ENCODE measurements at regions not wholly inside any gene's neighbourhood (a gene's known extent, or its start where the extent isn't known, plus 50 kb on each side); places are given as distances from the start of the nearest gene placed in this dataset.
"Not testable (repeated sequence)": the region's sequence is repeated elsewhere in the genome, so short reads cannot be mapped to it uniquely, and the experiment has no call there.

DNA sequence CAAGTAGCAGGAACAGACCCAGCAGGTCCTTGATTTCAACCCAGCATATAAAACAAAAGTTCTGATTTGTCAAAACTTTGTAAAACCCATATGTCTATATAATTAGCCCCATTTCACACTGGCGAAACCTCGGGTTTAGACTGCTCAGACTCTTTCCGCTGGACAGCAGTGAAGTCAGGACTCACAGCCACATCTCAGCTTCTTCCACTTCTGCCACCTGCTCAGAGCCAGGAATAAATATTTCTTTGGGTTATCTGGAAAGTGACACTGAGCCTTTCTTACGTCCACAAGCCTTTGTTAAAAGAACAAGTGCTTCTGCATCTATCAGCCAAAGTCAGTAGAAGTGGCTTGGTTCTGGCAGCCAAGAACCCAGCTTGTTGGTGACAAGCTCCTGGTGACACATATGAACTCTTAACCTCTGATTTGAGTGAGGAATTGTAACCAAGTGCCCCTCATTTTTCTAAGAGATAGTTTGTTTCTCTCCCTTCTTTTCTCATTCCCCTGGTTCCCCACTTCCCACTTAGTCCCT is 118.1 kb upstream of the CHD2 start:
- no peak for DNase-seq
- H3K9me3 Mint-ChIP-seq = peaks cover 5% of the 10 kb centered on the region

DNA sequence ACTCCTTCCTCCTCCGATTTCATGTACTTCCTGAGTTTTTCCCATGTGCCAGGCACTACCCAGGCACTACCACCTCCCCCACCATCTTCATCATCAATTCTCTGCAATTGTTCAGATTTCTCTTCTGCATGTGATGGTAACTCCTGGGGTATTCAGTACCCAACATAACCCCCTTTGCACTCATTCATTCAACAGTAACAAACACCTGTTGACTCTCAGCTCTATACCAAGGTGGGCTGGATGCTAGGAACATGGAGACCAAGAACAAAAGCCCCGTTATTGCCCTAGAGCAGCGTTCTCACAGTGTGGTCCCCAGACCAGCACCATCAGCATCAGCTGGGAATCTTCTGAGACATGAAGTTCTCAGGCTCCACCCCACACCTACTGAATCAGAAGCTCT is 113.0 kb upstream of the CHD2 start:
- Mint-ChIP-seq H3K27me3 (no peaks in the 10 kb centered on the region), H3K9me3 (no peaks in the 10 kb centered on the region), H3K4me3 (no peak overlapping the region), H3K27ac (no peak overlapping the region), H3K4me1 (no peaks in the 10 kb centered on the region), H3K36me3 (peaks cover 1% of the 10 kb centered on the region)
- DNase-seq = no peak

More for the DNA sequence above, 118.1 kb upstream of the CHD2 start:
- Mint-ChIP-seq H3K27ac (no peak overlapping the region), H3K4me3 (no peak overlapping the region), H3K27me3 (no peaks in the 10 kb centered on the region), H3K36me3 (peaks cover 6% of the 10 kb centered on the region), H3K4me1 (no peaks in the 10 kb centered on the region)

DNA sequence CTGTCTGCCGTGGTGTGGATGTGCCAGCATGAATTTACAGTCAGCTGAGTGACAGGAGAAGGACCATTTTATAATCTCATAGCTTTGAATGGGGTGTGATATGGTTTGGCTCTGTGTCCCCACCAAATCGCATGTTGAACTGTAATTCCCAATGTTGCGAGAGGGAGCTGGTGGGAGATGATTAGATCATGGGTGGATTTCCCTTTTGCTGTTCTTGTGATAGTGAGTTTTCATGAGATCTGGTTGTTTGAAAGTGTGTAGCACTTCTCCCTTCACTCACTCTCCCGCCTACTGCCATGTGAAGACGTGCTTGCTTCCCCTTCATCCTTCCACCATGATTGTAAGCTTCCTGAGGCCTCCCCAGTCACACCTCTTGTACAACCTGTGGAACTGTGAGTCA is 111.9 kb upstream of the CHD2 start:
- H3K36me3 Mint-ChIP-seq = peaks cover 1% of the 10 kb centered on the region
- H3K9me3 Mint-ChIP-seq = no peaks in the 10 kb centered on the region
- DNase-seq = no peak
- H3K27ac Mint-ChIP-seq = no peak overlapping the region
- no peak overlapping the region for H3K4me3 Mint-ChIP-seq
- no peaks in the 10 kb centered on the region for H3K4me1 Mint-ChIP-seq
- no peaks in the 10 kb centered on the region for H3K27me3 Mint-ChIP-seq

DNA sequence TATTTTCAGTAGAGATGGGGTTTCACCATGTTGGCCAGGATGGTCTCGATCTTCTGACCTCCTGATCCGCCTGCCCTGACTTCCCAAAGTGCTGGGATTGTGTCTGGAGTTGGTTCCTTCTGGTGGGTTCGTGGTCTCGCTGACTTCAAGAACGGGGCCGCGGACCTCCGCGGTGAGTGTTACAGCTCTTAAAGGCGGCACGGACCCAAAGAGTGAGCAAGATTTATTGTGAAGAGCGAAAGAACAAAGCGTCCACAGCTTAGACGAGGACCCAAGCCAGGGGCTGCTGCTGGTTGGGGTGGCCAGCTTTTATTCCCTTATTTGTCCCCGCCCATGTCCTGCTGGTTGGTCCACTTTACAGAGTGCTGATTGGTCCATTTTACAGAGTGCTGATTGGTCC is 111.3 kb upstream of the CHD2 start:
- H3K36me3 Mint-ChIP-seq, H3K27me3 Mint-ChIP-seq, H3K4me1 Mint-ChIP-seq, H3K9me3 Mint-ChIP-seq, H3K4me3 Mint-ChIP-seq, H3K27ac Mint-ChIP-seq, DNase-seq: not testable (repeated sequence)

DNA sequence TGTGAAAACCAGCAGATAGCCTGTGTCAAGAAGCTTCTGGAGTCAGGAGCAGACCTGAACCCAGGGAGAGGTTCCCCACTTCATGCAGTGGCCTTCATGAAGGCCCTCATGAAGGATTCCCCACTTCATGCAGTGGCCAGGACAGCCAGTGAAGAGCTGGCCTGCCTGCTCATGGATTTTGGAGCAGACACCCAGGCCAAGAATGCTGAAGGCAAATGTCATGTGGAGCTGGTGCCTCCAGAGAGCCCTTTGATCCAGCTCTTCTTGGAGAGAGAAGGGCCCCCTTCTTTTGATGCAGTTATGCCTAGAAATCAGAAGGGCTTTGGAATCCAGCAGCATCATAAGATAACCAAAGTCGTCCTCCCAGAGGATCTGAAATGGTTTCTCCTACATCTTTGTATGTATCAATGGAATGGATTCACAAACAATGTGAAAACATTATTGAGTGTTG is 103.9 kb upstream of the CHD2 start:
- peaks cover 3% of the 10 kb centered on the region for H3K4me1 Mint-ChIP-seq
- no peak overlapping the region for H3K4me3 Mint-ChIP-seq
- H3K9me3 Mint-ChIP-seq = no peaks in the 10 kb centered on the region
- H3K36me3 Mint-ChIP-seq = peaks cover 5% of the 10 kb centered on the region
- H3K27ac Mint-ChIP-seq = no peak overlapping the region
- no peaks in the 10 kb centered on the region for H3K27me3 Mint-ChIP-seq
- no peak for DNase-seq

DNA sequence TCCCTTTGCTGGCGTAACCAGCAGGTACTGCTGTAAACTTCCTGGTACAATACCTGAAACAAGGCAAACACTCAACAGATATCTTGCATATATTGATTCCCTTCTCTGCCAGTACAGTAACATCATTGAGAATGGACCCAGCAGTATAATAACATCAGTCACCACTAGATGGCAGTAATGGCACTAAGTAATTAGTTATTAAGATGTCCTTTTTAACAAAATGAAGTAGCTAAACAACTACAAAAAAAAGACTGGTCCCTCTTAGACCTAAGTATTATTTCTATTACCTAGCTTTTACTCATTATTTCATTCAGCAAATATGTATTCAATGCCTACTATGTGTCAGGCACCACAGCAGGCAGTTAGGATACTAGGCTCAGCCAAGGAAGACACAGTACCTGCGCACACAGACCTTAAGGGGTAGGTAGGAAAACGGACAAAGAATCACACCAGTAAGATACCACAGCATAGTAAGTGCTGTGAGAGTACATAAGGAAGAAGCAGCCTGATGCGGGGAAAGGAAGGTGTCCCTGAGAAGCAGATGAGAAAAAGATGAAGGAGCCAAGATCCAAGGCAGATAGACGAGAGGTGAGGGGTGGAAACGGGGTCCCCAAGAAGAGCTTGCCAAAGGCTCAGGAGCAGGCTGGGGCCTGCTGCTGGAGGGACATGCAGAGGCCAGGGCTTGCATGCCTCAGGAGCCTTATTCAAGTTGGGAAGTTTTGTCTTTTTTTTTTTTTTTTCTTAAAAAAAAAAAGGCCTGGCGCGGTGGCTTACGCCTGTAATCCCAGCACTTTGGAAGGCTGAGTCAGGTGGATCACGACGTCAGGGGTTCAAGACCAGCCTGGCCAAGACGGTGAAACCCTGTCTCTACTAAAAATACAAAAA is 102.7 kb upstream of the CHD2 start:
- Mint-ChIP-seq H3K27ac (peak overlapping the region; percentile 70), H3K9me3 (no peaks in the 10 kb centered on the region), H3K4me3 (no peak overlapping the region), H3K27me3 (no peaks in the 10 kb centered on the region), H3K36me3 (peaks cover 5% of the 10 kb centered on the region), H3K4me1 (peaks cover 3% of the 10 kb centered on the region)
- DNase-seq = no peak

DNA sequence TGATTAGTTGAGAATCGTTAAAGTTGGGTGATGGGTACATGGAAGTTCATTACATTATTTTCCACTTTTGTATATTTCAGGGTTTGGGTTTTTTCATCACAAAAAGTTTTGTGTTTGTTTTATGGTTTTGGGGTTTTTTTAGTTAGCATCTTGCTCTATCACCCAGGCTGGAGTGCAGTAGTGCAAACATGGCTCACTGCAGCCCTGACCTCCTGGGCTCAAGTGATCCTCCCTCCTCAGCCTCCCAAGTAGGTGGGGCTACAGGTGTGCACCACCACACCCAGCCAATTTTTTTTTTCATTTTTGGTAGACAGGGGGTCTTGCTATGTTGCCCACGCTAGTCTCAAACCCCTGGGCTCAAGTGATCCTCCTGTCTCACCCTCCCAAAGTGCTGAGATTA is 100.1 kb upstream of the CHD2 start:
- no peak for DNase-seq
- Mint-ChIP-seq H3K4me3 (no peak overlapping the region), H3K27ac (no peak overlapping the region)

DNA sequence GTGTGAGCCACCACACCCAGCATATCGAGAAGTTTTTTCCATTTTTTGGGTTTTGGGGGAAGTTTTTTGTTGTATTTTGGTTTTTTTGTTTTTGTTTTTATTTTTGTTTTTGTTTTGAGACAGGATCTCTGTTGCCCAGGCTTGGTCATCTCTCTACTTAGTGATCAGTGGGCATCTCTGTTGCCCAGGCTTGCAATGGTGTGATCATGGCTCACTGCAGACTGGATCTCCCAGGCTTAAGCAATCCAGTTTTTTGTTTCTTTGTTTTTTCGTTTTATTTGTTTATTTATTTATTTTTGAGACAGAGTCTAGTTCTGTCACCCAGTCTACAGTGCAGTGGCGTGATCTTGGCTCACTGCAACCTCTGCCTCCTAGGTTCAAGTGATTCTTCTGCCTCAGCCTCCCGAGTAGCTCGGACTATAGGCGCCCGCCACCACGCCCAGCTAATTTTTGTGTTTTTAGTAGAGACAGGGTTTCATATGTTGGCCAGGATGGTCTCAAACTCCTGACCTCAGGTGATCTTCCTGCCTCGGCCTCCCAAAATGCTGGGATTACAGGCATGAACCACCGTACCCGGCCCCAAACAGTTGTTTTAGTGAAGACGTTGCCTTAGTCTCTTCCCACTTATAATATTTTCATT is 99.6 kb upstream of the CHD2 start:
- H3K27me3 Mint-ChIP-seq, DNase-seq, H3K4me3 Mint-ChIP-seq, H3K27ac Mint-ChIP-seq, H3K9me3 Mint-ChIP-seq, H3K36me3 Mint-ChIP-seq: not testable (repeated sequence)
- H3K4me1 Mint-ChIP-seq = peaks cover 11% of the 10 kb centered on the region

More for the DNA sequence above, 100.1 kb upstream of the CHD2 start:
- Mint-ChIP-seq H3K4me1 (peaks cover 11% of the 10 kb centered on the region), H3K36me3 (peaks cover 5% of the 10 kb centered on the region), H3K27me3 (no peaks in the 10 kb centered on the region), H3K9me3 (no peaks in the 10 kb centered on the region)

DNA sequence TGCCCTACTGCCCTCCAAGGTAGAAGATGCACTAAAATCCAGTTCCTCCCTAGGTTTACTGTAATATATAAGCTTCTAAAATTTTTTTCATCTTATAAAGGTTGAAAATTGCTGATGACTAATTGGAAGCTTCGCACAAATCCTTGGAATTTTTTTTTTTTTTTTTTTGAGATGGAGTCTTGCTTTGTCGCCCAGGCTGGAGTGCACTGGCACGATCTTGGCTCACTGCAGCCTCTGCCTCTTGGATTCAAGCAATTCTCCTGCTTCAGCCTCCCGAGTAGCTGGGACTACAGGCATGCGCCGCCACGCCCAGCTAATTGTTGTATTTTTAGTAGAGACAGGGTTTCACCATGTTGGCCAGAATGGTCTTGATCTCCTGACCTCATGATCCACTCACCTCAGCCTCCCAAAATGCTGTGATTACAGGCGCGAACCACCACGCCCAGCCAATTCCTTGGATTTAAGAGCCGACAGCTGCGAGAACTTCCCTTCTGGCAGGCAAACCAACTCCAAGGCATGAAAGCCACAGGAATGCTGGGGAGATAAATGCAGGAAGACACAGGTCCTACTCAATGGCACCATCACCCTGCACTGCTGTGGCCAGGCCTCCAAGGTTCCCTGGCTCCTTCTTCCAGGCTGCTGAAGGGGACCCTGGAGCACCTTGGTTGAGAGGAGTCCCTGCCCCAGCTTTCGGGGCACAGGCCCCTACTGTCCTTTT is 98.9 kb upstream of the CHD2 start:
- not testable (repeated sequence) for H3K27me3 Mint-ChIP-seq, H3K4me3 Mint-ChIP-seq, DNase-seq, H3K36me3 Mint-ChIP-seq, H3K9me3 Mint-ChIP-seq, H3K27ac Mint-ChIP-seq
- H3K4me1 Mint-ChIP-seq = peaks cover 11% of the 10 kb centered on the region

DNA sequence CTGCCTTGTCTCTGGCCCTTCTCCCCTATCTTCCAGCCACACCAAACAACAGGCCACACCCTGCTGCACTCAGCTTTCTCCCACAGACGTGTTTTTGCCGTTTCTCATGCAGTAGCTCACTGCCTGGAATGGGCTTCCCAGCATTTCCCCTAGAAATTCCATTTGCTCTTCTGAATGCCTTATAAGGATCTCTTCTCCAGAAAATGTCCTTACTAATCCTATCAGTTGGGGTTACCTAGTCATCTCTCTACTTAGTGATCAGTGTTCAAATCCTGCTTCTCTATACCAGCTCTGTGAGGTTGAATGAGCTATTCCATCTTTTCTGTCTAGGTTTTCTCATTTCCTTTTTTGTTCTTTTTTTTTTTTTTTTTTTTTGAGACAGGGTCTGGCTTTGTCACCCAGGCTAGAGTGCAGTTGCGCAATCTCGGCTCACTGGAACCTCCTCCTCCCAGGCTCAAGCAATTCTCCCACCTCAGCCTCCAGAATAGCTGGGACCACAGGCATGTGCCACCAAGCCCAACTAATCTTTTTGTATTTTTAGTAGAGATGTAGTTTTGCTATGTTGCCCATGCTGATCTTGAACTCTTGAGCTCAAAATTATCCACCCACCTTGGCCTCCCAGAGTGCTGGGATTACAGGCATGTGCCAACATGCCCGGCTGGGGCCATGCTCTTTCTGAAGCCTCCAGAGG is 98.2 kb upstream of the CHD2 start:
- H3K4me1 Mint-ChIP-seq = peaks cover 11% of the 10 kb centered on the region
- DNase-seq = no peak
- no peak overlapping the region for H3K27ac Mint-ChIP-seq
- H3K36me3 Mint-ChIP-seq = peaks cover 7% of the 10 kb centered on the region
- H3K4me3 Mint-ChIP-seq = no peak overlapping the region
- H3K9me3 Mint-ChIP-seq = no peaks in the 10 kb centered on the region
- H3K27me3 Mint-ChIP-seq = no peaks in the 10 kb centered on the region

DNA sequence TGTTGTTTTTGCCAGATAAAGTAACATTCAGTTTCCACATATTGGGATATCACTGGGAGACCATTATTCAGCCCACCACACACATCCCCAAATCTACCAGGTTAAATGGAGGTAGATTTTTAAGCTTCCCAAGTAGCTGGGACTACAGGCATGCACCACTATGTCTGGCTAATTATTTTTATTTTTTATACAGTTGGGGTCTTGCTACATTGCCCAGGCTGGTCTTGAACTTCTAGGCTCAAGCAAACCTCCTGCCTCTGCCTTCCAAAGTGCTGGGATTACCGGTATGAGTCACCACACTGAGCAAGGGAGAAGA is 96.6 kb upstream of the CHD2 start:
- H3K27ac Mint-ChIP-seq = peak overlapping the region; percentile 75
- no peak for DNase-seq
- no peaks in the 10 kb centered on the region for H3K27me3 Mint-ChIP-seq
- H3K9me3 Mint-ChIP-seq = peaks cover 1% of the 10 kb centered on the region
- peaks cover 18% of the 10 kb centered on the region for H3K4me1 Mint-ChIP-seq
- H3K36me3 Mint-ChIP-seq = peaks cover 4% of the 10 kb centered on the region
- no peak overlapping the region for H3K4me3 Mint-ChIP-seq

DNA sequence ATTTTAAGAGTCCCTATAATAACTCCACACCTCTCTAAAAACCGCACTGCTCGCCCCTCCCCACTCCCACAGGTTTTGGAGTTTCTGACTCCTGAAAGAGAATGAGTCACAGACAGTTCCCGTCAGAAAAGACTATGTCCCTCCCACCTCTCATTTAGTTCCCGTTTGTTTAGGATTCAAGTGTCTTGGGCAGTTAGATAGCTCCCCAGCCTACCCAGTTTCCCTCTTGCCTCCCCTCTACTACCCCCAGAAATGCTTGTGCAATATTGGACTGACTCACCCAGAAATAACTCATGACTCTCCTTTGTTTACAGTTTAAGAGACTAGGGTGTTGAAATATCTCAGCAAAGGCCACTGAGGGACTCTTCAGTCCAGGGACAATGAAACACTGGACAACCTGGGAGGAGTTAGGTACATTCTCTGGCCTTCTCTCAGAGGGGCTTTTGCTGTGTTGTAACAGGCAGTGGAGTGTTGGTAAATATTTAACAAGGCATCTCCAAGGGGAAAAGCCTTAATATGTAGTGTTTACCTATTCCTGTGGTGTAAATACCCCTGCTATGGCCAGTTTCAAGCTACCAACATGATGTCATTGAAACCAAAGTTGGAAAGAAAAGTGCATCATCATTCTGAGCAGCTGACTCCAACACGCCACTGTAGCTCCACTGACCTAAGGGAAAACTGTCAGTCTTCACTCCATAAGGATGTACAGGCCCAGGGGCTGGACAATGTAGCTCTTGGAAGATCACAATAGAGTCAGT is 96.1 kb upstream of the CHD2 start:
- H3K4me3 Mint-ChIP-seq = no peak overlapping the region
- H3K9me3 Mint-ChIP-seq = peaks cover 1% of the 10 kb centered on the region
- peaks cover 18% of the 10 kb centered on the region for H3K4me1 Mint-ChIP-seq
- no peaks in the 10 kb centered on the region for H3K27me3 Mint-ChIP-seq
- peaks cover 4% of the 10 kb centered on the region for H3K36me3 Mint-ChIP-seq
- peak; percentile 59 for DNase-seq
- peak overlapping the region; percentile 75 for H3K27ac Mint-ChIP-seq

DNA sequence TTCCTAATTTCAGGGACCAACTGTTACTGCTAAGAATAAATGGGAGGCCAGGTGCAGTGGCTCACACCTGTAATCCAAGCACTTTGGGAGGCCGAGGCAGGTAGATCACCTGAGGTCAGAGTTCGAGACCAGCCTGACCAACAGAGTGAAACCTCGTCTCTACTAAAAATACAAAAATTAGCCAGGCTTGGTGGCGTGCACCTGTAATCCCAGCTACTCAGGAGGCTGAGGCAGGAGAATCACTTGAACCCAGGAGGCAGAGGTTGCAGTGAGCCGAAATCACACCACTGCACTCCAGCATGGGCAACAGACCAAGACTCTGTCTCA is 95.6 kb upstream of the CHD2 start:
- not testable (repeated sequence) for H3K36me3 Mint-ChIP-seq, H3K27ac Mint-ChIP-seq, H3K27me3 Mint-ChIP-seq

DNA sequence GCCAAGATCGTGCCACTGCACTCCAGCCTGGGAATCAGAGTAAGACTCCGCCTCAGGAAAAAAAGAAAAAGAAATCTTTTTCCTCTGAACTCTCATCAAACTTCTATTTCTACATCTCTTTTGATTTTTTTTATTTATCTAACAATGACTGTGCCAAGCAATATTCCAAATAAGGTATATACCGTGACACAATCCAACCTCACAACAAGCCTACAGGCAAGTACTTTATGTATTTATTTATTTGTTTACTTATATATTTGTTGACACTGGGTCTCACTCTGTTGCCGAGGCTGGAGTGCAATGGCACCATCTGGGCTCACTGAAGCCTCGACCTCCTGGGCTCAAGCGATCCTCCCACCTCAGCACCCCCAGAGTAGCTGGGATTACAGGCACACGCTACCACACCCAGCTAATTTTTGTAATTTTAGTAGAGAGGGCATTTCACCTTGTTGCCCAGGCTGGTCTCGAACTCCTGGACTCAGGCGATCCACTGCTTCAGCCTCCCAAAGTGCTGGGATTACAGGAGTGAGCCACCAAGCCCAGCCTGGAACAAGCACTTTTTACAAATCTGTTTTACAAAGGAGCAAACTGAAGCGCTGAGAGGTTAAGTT is 94.9 kb upstream of the CHD2 start:
- H3K4me1 Mint-ChIP-seq = peaks cover 24% of the 10 kb centered on the region
- DNase-seq = no peak
- no peaks in the 10 kb centered on the region for H3K27me3 Mint-ChIP-seq
- H3K9me3 Mint-ChIP-seq = peaks cover 1% of the 10 kb centered on the region
- H3K27ac Mint-ChIP-seq = no peak overlapping the region
- H3K36me3 Mint-ChIP-seq = peaks cover 1% of the 10 kb centered on the region
- H3K4me3 Mint-ChIP-seq = no peak overlapping the region

More for the DNA sequence above, 95.6 kb upstream of the CHD2 start:
- not testable (repeated sequence) for H3K9me3 Mint-ChIP-seq, H3K4me3 Mint-ChIP-seq, DNase-seq
- H3K4me1 Mint-ChIP-seq = peaks cover 19% of the 10 kb centered on the region
